Stimulated activated naive CD8-positive, alpha-beta T cell treated with anti-CD3 and anti-CD28 coated beads, Interleukin-15, Interleukin-2, amounts not matched to agents 100 U/mL and 50 U/mL, for 24 hours (primary cell): ENCODE measurements at regions not wholly inside any gene's neighbourhood (a gene's known extent, or its start where the extent isn't known, plus 50 kb on each side); places are given as distances from the start of the nearest gene placed in this dataset.

Experiments used
- ATAC-seq: fragments of 150-1000 bp; cut with Tn5 transposase; one replicate; pipeline ENCODE4 v1.10.0; 2021
- DNase-seq: peaks from one replicate; pipeline ENCODE4 v3.0.0; 2021

DNA sequence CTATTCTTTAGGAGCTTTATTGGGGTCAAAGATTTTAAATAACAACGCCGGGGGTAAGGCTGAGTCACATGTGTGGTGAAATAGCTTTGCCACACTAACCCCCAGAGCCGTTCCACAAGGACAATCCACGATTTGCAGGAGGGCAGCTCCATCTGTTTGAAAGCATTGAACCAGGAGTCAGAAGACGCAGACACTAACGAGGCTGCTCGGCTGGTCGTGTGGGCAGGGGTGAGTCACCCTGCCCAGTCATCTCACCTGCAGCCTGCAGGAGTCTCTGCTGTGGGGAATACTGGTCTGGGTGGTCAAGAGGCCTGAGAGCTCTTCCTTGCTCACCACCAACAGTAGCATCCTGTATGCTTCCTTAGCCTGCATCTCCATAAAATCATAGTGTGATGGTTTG is 149.2 kb upstream of the NCK2 start:
- DNase-seq (peak; percentile 23), ATAC-seq (peak; percentile 70)

DNA sequence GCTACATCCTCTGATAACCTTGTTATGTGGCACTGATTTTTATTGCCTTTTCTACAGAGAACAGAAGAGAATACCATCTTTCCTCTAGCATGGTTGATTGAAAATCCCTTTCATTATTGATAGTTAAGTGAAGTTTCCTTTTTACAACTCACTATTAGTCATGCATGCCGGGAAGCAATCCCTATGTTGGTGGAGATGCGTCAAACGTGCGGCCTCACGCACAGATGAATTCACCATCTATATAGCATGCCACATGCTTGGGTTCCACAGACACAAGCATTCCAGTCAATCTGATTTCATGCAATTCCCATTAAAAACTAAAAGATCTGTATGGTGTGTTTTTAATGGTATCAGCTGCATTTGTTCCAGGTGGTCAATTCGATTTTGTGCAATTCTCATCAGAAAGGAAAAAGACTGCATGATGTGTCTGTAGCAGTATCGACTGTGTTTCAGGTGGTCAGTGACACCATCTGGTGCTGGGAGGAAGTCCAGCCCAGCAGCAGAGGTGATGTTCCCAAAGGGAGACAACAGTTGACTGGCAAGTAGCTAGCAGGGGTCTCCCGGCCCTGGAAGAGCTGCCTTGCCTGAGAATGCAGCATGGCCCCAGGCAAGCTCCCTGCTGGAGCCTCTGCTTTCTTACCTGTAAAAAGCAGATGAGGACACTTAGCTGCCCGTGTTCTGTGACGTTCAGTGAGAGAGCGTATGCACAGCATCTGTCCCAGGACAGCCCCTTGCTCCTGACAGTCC is 151.3 kb upstream of the NCK2 start:
- DNase-seq, result no peak
- ATAC-seq, result no peak

DNA sequence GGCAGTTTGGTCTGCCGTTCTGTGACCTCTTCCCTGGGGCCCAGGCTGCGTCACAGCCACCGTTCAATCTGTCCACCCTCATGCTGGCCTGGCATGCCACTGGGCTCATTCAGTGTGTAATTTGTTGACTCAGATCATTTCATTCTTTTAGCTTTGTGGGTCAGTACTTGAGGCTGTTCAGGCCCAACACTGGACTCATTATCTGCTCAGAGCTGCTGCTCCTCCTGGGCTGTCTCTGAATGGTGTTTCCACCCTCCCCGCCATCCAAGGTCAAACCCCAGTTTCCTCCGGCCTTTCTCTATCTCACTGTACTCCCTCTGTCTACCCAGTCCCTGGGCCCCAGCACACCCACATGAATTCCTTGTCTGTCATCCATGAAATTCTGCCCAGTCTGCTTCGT is 152.4 kb upstream of the NCK2 start:
- DNase-seq, result no peak
- ATAC-seq, result no peak

DNA sequence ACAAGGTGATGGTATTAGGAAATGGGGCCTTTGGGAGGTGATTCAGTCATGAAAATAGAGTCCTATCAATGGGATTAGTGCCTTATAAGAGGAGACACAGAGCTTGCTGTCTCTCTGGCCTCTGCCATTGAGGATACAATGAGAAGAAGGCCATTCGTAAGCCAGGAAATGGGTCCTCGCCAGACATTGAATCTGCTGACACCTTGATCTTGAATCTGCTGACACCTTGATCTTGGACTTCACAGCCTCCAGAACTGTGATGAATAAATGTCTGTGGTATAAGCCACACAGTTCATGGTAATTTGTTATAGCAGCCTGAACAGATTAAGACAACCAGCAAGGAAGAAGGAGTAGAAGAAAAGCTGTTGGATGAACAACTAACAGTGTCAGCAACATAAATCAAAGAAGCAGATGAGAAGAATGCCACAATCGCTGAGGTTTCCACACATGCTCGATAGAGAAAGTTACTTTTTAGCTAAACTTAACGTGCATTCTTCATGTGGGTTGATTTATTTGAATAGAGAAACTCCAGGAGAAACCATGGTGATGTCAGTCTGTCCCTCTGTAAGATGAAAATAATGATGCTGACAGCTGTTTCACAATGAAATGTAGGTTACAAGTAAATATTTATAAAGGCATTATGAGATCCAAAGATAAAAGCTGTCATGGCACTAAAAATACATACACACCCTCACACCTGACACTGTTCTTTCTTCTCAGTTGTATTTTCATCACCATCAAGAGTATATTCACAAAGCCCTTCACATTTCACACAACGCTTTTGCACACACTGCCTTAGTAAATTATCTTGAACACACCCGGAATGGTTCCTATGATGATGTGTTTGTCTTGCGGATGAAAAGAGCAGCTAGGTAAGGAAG is 153.7 kb upstream of the NCK2 start:
- DNase-seq (no peak), ATAC-seq (no peak)

DNA sequence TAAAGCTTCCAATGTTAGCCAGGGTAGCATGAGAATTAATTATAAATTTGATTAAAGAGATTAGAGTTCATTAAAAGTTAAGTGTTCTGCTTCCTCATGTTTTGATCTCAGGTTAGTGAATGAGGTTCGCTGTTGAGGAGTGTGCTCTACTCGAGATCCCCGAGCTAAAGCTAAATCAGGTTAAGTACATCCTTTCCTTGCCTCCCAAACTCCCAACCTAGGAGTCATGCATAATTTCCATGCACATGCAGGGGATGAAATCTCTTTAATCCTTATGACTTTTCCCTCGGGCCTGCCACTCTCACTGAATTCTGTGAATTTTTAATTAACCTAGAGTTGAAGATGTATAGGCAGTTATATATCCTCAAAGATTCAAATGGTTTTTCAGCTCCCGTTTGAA is 156.1 kb upstream of the NCK2 start:
- ATAC-seq (no peak), DNase-seq (no peak)

DNA sequence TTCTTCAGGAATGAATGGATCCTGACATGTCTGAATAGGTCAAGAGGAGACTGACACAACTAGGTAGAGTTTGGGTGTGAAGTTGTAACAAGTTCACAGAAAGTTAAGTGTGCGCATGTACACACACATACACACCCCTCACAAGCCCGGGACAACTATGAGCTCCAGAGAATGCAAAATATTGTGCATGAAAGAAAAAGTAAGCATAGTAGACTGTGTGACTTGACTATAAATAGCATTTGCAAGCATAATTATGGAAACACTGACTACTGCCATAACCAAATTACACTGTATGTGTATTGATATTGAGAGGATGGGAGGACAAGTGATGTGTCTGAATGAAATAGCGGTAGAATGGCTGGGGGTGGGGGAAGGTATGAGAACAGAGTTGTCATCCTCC is 157.1 kb upstream of the NCK2 start:
- no peak for DNase-seq
- ATAC-seq, result no peak

DNA sequence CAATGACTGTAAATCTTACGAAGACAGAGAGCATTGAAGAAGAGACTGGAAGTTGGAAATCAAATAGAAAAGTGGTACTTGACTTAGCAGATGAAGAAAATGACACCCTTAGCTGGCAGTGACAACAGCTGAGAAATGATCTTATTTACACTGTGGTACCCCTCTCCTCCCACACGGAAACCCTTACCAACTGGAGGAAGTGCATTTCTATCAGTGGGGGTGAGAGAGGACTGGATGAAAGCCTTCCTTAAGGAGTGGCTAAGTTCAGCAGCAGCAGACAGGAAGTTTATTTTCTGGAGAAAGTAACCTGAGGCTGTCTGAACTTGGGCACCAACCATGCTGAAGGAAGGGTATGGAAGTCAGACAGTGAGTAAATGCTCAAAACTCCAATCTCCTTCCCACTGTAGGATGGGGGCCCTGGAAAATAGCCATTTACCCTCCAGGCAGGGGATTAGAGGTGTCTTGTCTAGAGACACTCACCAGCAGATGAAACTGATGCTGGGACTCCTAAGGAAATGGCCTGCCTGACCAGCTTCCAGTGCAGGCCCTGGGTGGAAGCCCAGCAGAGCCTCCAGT is 160.2 kb upstream of the NCK2 start:
- no peak for DNase-seq
- peak; percentile 60 for ATAC-seq

DNA sequence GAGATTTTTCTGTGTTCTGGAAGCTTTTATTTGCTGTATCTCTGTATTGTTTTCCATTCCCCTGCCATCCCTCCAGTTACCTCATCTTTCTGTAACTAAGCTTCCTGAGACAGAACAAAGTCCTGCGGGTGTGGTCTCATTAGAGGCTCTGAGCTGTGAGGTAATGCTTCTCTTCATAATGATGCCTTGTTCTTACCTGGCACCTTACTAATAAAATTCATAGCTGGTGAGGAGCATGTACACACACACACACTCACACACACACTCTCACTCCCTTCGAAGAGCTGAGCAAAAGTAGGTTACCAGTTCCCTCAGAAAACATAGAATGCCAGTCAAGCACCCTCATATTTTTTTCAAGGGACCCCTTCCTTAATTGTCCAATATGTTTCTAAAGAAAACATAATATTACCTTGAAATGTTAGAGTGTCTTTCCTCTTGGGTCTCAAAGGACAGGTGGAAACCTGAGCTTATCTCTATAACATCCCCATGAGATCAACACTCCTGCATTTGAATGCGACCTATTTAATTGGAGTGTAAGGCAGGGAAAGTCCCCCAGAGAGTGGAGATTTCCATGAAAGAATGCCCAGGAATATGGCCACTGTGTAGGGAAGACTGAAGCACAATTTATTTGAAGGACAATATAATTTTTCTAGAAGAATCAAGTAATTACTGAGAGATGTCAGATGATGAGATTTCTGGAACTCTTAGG is 161.6 kb upstream of the NCK2 start:
- ATAC-seq (no peak), DNase-seq (no peak)

DNA sequence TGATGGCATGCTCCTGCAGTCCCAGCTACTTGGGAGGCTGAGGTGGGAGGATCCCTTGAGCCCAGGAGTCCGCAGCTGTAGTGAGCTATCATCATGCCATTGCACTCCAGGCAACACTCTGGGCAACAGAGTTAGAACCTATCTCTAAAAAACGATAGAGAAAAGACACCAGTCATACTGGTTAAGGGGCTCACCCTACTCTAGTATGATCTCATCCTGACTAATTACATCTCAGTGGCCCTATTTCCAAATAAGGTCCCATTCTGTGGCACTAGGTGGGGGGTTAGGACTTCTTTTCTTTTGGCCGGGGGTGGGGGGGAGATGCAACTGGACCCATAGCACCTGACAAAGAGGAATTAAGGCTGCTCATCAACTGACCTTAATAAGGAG is 163.2 kb upstream of the NCK2 start:
- DNase-seq (no peak), ATAC-seq (peak; percentile 74)

DNA sequence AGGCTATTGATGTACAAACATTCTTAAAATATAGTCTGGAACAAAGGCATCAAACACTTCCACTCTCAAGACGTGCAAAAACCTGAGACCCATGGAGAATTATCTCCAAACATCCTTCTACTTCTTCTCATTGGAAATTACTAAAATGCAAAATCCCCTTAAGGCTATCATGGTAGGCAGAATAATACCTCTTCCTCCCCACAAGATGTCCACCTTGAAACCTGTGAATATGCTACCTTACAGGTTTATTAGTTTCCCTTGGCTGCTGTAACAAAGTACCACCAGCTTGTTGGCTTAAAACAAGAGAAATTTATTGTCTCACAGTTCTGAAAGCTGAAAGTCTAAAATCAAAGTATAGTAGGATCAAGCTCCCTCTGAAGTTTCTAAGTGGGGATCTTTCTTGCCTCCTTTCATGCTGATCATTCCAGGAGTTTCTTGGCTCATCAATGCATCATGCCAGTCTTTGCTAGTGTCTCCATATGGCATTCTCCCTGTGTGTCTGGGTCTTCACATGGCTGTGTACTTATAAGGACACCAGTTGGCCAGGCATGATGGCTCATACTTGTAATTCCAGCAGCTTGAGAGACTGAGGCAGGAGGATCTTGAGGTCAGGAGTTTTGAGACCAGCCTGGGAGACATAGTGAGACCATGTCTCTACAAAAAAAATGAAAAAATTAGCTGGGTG is 163.7 kb upstream of the NCK2 start:
- DNase-seq (no peak), ATAC-seq (no peak)

DNA sequence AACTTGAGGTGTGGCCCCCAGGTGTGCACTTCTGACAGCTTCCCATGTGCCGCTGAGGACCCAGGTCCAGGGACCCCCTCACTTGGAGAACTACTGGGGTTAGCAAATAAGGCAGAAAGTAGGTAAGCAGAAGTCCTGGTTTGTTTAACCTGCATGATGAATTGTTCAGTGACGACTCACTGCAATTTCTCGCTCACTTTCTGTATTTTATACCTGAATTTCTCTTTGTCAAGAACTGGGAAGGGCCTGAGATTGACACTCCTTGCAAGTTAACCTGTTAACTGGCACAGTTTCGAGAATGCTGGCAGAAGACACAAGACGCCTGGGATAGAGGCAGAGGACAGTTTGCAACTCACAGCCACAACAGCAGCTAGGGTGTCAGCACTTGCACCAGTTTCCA is 164.5 kb upstream of the NCK2 start:
- DNase-seq, result no peak
- no peak for ATAC-seq

DNA sequence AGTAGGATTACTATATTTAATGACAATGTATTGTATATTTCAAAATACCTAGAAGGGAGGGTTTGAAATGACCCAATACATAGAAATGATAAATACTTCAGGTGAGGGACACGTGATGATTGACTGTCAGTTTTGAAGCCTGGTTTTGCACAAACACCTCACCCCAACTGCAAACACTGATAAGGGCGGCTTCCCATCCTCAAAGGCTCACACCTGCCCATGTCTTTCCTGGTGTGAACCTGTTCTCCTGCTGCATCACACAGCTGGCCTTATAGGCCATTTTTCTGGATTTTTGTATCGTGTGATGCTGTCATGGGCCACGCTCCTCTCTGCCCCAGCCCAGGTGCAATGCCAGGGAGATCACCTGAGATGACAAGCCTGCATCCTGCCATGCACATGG is 166.5 kb upstream of the NCK2 start:
- ATAC-seq (no peak), DNase-seq (no peak)

DNA sequence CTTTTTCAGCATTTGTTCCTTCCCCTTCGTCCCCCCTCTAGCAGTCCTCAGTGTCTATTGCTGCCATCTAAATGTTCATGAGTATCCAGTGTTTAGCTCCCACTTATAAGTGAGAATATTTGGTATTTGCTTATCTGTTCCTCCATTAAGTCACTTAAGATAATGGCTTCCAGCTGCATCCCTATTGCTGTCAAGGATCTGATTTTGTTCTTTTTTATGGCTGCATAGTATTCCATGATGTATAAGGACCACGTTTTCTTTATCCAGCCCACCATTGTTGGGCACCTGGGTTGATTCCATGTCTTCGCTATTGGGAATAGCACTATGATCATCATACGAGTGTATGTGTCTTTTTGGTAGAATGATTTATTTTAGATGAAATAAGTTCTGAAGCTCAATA is 166.9 kb upstream of the NCK2 start:
- DNase-seq (no peak), ATAC-seq (no peak)

DNA sequence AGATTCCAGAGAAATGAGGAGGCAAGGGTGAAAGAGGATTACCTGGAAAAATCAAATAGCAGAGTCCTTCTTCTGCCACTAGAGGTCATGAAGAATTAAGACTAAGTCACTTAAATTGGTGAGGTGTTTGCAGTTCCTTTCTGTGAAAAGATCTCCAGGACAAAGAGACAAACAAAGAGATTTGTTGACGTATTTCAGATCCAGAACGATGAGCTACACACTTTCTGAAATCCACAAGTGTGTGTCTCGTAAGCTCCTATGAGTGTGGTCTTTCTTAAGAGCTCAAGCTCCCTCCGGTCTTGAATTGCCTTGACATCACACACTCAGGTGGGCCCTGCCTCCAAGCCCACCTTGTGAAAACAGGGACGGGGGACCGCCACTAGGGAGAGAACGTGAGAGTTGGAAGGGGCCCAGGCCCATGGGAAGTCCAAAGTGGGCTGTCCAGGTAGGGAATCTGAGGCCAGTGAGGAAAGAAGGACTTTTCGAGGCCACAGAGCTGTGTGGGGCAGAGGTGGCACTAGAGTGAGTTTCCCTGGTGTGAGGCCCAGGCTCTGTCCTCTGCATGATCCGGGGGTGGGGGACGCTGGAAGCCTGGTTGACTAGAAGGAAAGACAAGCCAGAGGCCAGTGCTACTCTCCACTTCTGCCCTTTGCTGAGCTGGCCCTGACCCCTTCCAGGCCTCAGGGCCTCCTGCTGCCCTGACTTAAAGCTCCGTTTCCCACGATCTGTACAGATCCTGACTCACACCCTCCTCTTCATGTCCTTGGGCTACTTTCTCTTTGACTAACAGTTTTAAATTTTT is 168.1 kb upstream of the NCK2 start:
- peak; percentile 6 for DNase-seq

DNA sequence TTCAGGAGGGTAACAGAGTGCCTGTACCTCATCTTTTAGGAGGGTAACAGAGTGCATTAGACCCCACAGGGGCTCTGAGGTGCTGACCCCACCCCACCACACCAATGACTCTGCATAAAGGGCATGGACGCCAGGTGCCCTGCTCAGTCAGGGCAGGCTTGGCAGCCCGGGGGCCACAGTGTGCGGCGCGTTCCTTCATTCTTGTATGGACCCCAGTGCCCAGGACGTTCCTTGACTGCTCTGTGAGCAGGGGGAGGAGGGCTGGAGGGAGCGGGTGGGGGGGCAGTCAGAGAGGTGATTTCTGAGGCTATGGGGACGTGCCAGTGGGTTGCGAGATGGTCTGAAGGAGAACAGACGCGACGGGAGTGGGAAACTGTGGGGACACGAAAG is 168.7 kb upstream of the NCK2 start:
- no peak for ATAC-seq

More for the DNA sequence above, 168.1 kb upstream of the NCK2 start:
- ATAC-seq, result peak; percentile 37

DNA sequence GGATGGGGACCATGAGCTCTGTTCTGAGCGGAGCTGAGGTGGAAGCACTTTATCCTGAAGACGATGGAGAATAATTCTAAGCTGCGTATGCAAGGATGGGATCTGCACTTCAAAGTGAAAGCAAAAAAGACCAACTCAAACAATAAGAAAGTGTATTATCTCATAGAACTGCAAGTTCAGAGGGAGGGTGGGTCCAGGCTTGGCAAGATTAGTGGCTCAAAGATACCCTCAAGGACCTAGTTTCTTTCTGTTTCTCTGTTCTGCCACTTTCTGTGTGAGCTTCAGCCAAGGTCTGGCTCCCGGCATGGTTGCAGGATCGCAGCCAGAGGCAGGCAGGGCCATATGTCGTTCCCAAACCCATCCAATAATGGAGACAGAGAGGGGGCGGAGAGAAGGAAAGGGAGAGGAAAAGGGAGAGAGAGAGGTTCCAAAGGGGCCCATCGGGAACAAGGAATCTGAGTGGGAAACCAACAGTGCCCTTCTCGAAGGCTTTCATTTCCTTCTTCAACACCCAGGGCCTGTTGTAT is 169.2 kb upstream of the NCK2 start:
- no peak for ATAC-seq

More for the DNA sequence above, 168.7 kb upstream of the NCK2 start:
- no peak for DNase-seq

DNA sequence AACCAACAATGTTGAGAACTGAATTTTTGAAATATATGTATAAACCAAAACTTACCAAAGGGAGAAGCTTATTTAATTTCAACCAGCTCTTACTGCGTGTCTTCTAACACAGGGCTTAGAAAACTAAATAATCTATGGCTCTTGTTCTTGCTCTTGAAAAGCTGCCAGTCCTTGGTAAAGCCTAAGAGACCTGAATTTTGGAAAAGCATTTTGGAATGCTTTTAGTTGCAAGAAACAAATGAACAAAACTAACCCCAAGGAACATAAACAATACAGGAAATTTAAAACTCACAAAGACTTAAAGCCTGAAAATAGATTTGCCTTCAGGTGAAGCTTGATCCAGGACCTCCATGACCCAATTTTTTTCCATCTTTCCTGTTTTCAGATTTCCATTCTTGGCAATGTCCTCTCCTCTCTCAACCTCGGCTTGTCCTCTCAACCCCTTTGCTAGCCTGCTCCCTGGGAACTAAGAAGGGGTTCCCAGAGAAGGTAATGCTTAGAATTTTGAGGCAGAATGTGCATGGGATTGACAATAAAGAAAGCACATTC is 169.8 kb upstream of the NCK2 start:
- no peak for DNase-seq
- ATAC-seq, result no peak

More for the DNA sequence above, 169.2 kb upstream of the NCK2 start:
- no peak for DNase-seq

DNA sequence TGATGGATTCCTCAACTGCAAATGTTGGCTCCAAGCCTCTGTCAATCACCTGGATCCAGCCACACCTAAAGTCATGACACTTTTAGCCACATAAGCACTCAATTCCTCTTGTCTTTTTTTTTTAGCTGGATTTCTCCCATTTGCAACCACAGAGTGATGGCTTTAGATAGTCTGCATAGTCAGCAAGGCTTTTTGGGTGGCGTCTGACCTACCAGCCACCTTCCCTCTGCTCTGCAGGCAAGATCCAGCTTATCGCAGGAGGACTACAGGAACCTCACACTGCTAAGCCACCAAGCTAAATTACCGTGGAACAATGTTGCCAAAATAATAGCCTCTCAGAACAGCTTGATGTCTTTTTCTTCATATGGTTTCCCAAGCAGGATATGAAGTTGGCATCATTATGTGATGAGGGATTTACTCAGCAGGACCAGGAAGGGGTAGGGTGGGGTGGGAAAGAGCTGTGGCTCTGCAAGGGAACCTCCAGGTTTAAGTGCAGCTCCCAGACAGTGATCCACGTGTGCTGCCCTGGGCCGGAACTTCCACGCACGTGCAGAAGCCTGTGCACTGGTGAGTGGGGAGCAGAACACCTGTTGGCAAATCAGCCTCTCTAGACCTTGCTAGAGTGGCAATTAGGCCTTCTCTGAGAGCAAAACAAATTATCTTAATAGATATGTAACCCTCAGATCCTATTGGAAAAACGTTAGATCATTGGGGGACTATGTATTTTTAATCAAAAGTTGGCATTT is 170.6 kb upstream of the NCK2 start:
- ATAC-seq (no peak), DNase-seq (no peak)

DNA sequence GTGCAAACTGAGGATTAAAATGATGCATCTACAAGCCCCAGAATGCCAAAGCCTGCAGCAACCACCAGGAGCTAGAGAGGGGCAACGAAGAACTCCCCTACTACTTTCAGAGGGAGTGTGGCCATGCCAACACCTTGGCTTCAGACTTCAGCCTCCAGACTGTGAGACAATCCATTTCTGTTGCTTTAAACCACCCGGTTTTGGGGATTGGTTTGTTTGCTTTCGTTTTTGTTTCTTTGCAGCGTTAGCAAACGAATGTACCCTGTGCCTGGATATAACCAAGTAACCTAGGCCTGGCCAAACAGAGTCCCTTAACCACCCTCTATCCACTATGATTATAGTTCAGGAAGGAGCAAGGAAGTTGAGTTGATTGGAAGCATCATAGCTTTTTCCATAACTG is 171.2 kb upstream of the NCK2 start:
- ATAC-seq (no peak), DNase-seq (no peak)

DNA sequence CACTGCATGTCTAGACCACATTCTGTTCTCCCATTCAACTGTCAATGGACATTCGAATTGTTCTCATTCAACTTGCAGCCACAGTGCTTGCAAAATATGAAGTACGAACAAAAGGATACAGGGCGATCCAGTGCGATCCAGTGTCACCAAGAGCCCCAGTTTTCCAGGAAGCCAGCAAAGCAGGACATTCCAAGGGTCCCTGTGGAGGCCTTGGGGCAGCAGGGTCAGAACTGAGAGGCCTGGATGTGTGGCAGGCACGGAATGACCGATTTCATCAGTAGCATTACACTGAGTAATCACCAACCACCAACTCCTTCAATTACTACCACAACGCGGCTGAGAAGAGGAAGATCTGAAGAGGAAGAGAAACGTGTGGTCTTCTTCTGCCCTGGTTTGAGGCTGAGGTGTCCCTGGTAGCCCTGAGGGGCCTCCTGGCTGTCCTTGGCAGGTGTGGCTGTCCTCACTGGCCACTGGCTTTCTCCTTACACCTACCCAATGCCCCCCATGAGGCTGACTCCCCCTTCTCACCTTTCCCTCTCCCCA is 172.7 kb upstream of the FHL2 start:
- no peak for DNase-seq
- ATAC-seq, result no peak
